MM.1S (cell line): ENCODE measurements at regions not wholly inside any gene's neighbourhood (a gene's known extent, or its start where the extent isn't known, plus 50 kb on each side); places are given as distances from the start of the nearest gene placed in this dataset.

ENCODE experiments used
- DNase-seq: peaks from one replicate; pipeline ENCODE4 v3.0.0-alpha.2; 2015
- H2AFZ ChIP-seq: fragments of 300-600 bp; sonication (generic); 2 replicates; pipeline ENCODE4 v1.6.0; 2016; ENCODE audit warnings: antibody characterized with exemption, low read length
- H3F3A ChIP-seq: fragments of 300-600 bp; sonication (generic); 2 replicates; pipeline ENCODE4 v1.6.1; 2016; ENCODE audit warnings: mild to moderate bottlenecking, antibody characterized with exemption, low read length, moderate library complexity, mixed read lengths; ENCODE audit not compliant: insufficient read depth
- H3K27ac ChIP-seq: fragments of 300-600 bp; sonication (generic); 2 replicates; pipeline ENCODE4 v1.5.1; 2016; ENCODE audit warnings: mild to moderate bottlenecking, low read length
- H3K27me3 ChIP-seq: fragments of 300-600 bp; sonication (generic); replicated peaks from 2 replicates; pipeline ENCODE4 v1.6.0; 2016; ENCODE audit warnings: low read length; ENCODE audit not compliant: insufficient read depth
- H3K36me3 ChIP-seq: fragments of 300-600 bp; sonication (generic); replicated peaks from 2 replicates; pipeline ENCODE4 v1.6.1; 2016; ENCODE audit warnings: mild to moderate bottlenecking, low read length, mixed read lengths; ENCODE audit not compliant: insufficient read depth
- H3K4me1 ChIP-seq: fragments of 300-600 bp; sonication (generic); 2 replicates; pipeline ENCODE4 v1.6.1; 2016; ENCODE audit warnings: low read length, mixed read lengths
- H3K4me2 ChIP-seq: fragments of 300-600 bp; sonication (generic); 2 replicates; pipeline ENCODE4 v1.6.0; 2016; ENCODE audit warnings: low read depth, low read length
- H3K4me3 ChIP-seq: fragments of 300-600 bp; sonication (generic); 2 replicates; pipeline ENCODE4 v1.5.1; 2016; ENCODE audit warnings: low read length, mixed read lengths
- H3K79me2 ChIP-seq: fragments of 300-600 bp; sonication (generic); 2 replicates; pipeline ENCODE4 v1.6.1; 2016; ENCODE audit warnings: mixed run types, low read length, mixed read lengths
- H3K9ac ChIP-seq: fragments of 300-600 bp; sonication (generic); 2 replicates; pipeline ENCODE4 v1.6.1; 2016; ENCODE audit warnings: low read length, mixed read lengths
- H3K9me2 ChIP-seq: fragments of 300-600 bp; sonication (generic); replicated peaks from 2 replicates; pipeline ENCODE4 v1.6.1; 2016; ENCODE audit warnings: mild to moderate bottlenecking, low read length, mixed read lengths; ENCODE audit not compliant: insufficient read depth
- H3K9me3 ChIP-seq: fragments of 300-600 bp; sonication (generic); replicated peaks from 2 replicates; pipeline ENCODE4 v1.6.1; 2016; ENCODE audit warnings: mild to moderate bottlenecking, low read length, mixed read lengths; ENCODE audit not compliant: insufficient read depth
- H4K20me1 ChIP-seq: fragments of 300-600 bp; sonication (generic); 2 replicates; pipeline ENCODE4 v1.6.1; 2016; ENCODE audit warnings: mild to moderate bottlenecking, low read length, moderate library complexity, mixed read lengths; ENCODE audit not compliant: insufficient read depth
- CTCF ChIP-seq: fragments of 300-600 bp; sonication (generic); IDR thresholded peaks from 2 replicates; pipeline ENCODE4 v1.5.1; 2016; ENCODE audit warnings: antibody characterized with exemption, low read length, mixed read lengths
- EZH2 ChIP-seq: fragments of 300-600 bp; sonication (generic); optimal IDR thresholded peaks from 2 replicates; pipeline ENCODE3; 2017; ENCODE audit warnings: low read depth, mild to moderate bottlenecking, antibody characterized with exemption, low read length, mixed read lengths
- EZH2phosphoT487 ChIP-seq: fragments of 300-600 bp; sonication (generic); IDR thresholded peaks from 2 replicates; pipeline ENCODE4 v1.6.1; 2018; ENCODE audit warnings: antibody characterized with exemption, low read length

GRCh38 chr2:156691014-156691413 lies 254.8 kb downstream of the GPD2 start:
- Histone ChIP-seq H3K27ac (no peak overlapping the region), H3K9ac (no peak overlapping the region), H3K27me3 (no peaks in the 10 kb centered on the region), H3K36me3 (no peaks in the 10 kb centered on the region), H2AFZ (no peak overlapping the region), H4K20me1 (no peaks in the 10 kb centered on the region), H3K4me2 (no peak overlapping the region), H3K79me2 (no peaks in the 10 kb centered on the region), H3K4me1 (no peaks in the 10 kb centered on the region), H3K4me3 (no peak overlapping the region), H3F3A (no peaks in the 10 kb centered on the region), H3K9me3 (no peaks in the 10 kb centered on the region), H3K9me2 (no peaks in the 10 kb centered on the region)
- no peak for TF ChIP-seq EZH2phosphoT487
- no peak for DNase-seq

DNA sequence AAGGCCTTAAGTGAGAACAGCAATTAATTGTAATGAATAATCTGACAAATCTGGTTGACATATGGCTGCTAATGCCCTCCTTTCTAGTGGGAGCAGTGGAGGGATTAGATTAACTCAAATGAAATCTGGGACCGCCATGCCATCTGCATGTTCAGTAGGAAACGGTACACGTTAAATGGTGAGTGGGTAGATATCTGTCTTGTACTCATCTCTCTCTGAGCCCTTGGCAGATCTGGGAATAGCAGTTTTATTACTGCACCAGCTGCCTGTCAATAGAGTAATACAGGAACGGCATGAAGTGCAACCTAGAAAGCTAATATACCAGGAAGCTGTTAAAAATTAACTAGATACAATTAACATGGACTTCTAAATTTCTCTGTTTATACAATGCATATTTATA lies 258.8 kb downstream of the GPD2 start:
- no peaks in the 10 kb centered on the region for H3K9me3 ChIP-seq

GRCh38 chr2:156695595-156695994 lies 259.4 kb downstream of the GPD2 start:
- H4K20me1 ChIP-seq, result no peaks in the 10 kb centered on the region
- no peak overlapping the region for H3K4me2 ChIP-seq
- no peak overlapping the region for H3K9ac ChIP-seq
- H3K9me2 ChIP-seq, result no peaks in the 10 kb centered on the region
- H3K27ac ChIP-seq, result no peak overlapping the region
- no peak overlapping the region for H2AFZ ChIP-seq
- H3K4me3 ChIP-seq, result no peak overlapping the region
- no peak for TF ChIP-seq EZH2phosphoT487
- TF ChIP-seq EZH2, result no peak
- TF ChIP-seq CTCF, result no peak
- H3K79me2 ChIP-seq, result no peaks in the 10 kb centered on the region
- no peaks in the 10 kb centered on the region for H3K4me1 ChIP-seq
- no peaks in the 10 kb centered on the region for H3K9me3 ChIP-seq
- no peak for DNase-seq
- no peaks in the 10 kb centered on the region for H3K27me3 ChIP-seq
- no peaks in the 10 kb centered on the region for H3K36me3 ChIP-seq
- no peaks in the 10 kb centered on the region for H3F3A ChIP-seq

More for the DNA sequence above, 258.8 kb downstream of the GPD2 start:
- no peaks in the 10 kb centered on the region for H3K79me2 ChIP-seq
- no peaks in the 10 kb centered on the region for H3K9me2 ChIP-seq
- H2AFZ ChIP-seq, result no peak overlapping the region
- H3K4me2 ChIP-seq, result no peak overlapping the region
- no peak overlapping the region for H3K4me3 ChIP-seq
- H3F3A ChIP-seq, result no peaks in the 10 kb centered on the region
- H3K36me3 ChIP-seq, result no peaks in the 10 kb centered on the region
- H3K9ac ChIP-seq, result no peak overlapping the region
- H3K27ac ChIP-seq, result no peak overlapping the region
- TF ChIP-seq CTCF, result no peak
- TF ChIP-seq EZH2, result no peak
- no peak for TF ChIP-seq EZH2phosphoT487
- no peaks in the 10 kb centered on the region for H4K20me1 ChIP-seq
- no peaks in the 10 kb centered on the region for H3K27me3 ChIP-seq
- no peaks in the 10 kb centered on the region for H3K4me1 ChIP-seq
- no peak for DNase-seq

GRCh38 chr2:156697906-156698305 lies 261.7 kb downstream of the GPD2 start:
- TF ChIP-seq CTCF (no peak), EZH2phosphoT487 (no peak), EZH2 (no peak)
- Histone ChIP-seq H3K4me3 (no peak overlapping the region), H3K4me2 (no peak overlapping the region), H3K9me2 (no peaks in the 10 kb centered on the region), H3K27ac (no peak overlapping the region), H4K20me1 (no peaks in the 10 kb centered on the region), H3F3A (no peaks in the 10 kb centered on the region), H3K4me1 (no peaks in the 10 kb centered on the region), H3K9me3 (no peaks in the 10 kb centered on the region), H3K36me3 (no peaks in the 10 kb centered on the region), H3K79me2 (no peaks in the 10 kb centered on the region), H3K27me3 (no peaks in the 10 kb centered on the region), H3K9ac (no peak overlapping the region), H2AFZ (no peak overlapping the region)
- no peak for DNase-seq
